ENCODE measurements at regions not wholly inside any gene's neighbourhood (a gene's known extent, or its start where the extent isn't known, plus 50 kb on each side); places are given as distances from the start of the nearest gene placed in this dataset.

DNA sequence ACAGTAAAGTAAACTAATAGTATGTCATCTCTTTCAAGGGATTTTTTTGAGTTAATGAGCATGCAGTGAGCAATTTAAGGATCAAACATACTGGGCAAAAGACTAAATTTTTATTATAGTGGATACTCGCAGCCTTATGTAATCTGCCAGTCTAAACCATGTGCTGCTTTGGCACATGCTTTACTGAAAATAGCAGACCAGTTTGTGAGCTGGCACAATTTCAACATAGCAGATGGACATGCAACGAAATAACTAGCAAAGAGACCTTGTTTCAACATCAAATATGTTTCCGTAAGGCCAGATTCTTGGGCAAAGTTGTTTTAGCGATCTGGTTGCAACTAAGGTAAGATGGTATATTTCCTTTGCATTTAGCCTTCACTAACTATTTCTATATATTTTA lies 807.3 kb downstream of the NR4A2 start:
- Histone ChIP-seq H2AFZ (ENCODE audit: low read depth, low read length) (no peak overlapping the region), H3K9me3 (replicated peaks; ENCODE audit: control insufficient read depth, insufficient read depth, low read depth, low read length) (peaks cover 1% of the 10 kb centered on the region; the same call in 1 of the 2 replicates), H3K4me1 (replicated peaks in 1 of 2; ENCODE audit: control insufficient read depth in 2 of 2, insufficient read depth in 2 of 2, low read length in 2 of 2) (no peaks in the 10 kb centered on the region), H4K20me1 (replicated peaks; ENCODE audit: control insufficient read depth, insufficient read depth, low read length) (no peaks in the 10 kb centered on the region), H3K9ac (ENCODE audit: insufficient read depth in 1 of 2, low read depth in 2 of 2, low read length in 2 of 2) (no peak overlapping the region), H3K9me1 (ENCODE audit: control insufficient read depth, insufficient read depth, low read length) (no peaks in the 10 kb centered on the region), H3K27me3 (ENCODE audit: control insufficient read depth in 2 of 2, insufficient read depth in 2 of 2, low read length in 2 of 2) (no peaks in the 10 kb centered on the region), H3K4me2 (ENCODE audit: insufficient read depth, low read length) (no peak overlapping the region), H3K79me2 (ENCODE audit: control insufficient read depth, insufficient read depth, low read length) (no peaks in the 10 kb centered on the region), H3K27ac (ENCODE audit: extremely low read depth, low read depth, low read length) (no peak overlapping the region), H3K36me3 (ENCODE audit: control insufficient read depth, insufficient read depth, low read length) (no peaks in the 10 kb centered on the region), H3K4me3 (no peak overlapping the region)
- DNase-seq (ENCODE audit: extremely low read depth in 1 of 4, low spot score in 3 of 4) = no peak
- ChIA-PET CTCF (ENCODE audit: low intra/inter-chr PET ratio) (no interaction called here), POLR2A (interaction anchor here (0.6 kb wide), 1 partner anchor 1885 kb away, joined by 3 read pairs; no protein-coding TSS in a partner anchor)
- no peak for FAIRE-seq
- no TSS peak for BruUV-seq (replicated peaks)
- intact Hi-C loops (cut with micrococcal nuclease) (no loop called here), in situ Hi-C loops (cut with MboI) (no loop called here)
- 22% methylated on average over 4 of the region's 4 CpGs for WGBS (ENCODE audit: insufficient coverage, low coverage, missing lambda C conversion rate)
- no peak for ATAC-seq
- no peak for TF ChIP-seq HIVEP1 (CRISPR knock-in tag; IDR thresholded peaks at IDR 0.05)
- TF ChIP-seq CAMTA2 (CRISPR knock-in tag; conservative IDR thresholded peaks at IDR 0.05) = no peak
- TF ChIP-seq, protein P1, sequence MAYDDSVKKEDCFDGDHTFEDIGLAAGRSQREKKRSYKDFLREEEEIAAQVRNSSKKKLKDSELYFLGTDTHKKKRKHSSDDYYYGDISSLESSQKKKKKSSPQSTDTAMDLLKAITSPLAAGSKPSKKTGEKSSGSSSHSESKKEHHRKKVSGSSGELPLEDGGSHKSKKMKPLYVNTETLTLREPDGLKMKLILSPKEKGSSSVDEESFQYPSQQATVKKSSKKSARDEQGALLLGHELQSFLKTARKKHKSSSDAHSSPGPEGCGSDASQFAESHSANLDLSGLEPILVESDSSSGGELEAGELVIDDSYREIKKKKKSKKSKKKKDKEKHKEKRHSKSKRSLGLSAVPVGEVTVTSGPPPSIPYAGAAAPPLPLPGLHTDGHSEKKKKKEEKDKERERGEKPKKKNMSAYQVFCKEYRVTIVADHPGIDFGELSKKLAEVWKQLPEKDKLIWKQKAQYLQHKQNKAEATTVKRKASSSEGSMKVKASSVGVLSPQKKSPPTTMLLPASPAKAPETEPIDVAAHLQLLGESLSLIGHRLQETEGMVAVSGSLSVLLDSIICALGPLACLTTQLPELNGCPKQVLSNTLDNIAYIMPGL (CRISPR knock-in tag; IDR thresholded peaks at IDR 0.05) = no peak
- TF ChIP-seq NFE2L1 (tag; IDR thresholded peaks at IDR 0.05; ENCODE audit: borderline replicate concordance, low read depth) = no peak
- TF ChIP-seq PURB (CRISPR knock-in tag; IDR thresholded peaks at IDR 0.05; ENCODE audit: low read depth) = no peak
- TF ChIP-seq FOXP1 (CRISPR knock-in tag; IDR thresholded peaks at IDR 0.05) = no peak
- TF ChIP-seq, protein P2, sequence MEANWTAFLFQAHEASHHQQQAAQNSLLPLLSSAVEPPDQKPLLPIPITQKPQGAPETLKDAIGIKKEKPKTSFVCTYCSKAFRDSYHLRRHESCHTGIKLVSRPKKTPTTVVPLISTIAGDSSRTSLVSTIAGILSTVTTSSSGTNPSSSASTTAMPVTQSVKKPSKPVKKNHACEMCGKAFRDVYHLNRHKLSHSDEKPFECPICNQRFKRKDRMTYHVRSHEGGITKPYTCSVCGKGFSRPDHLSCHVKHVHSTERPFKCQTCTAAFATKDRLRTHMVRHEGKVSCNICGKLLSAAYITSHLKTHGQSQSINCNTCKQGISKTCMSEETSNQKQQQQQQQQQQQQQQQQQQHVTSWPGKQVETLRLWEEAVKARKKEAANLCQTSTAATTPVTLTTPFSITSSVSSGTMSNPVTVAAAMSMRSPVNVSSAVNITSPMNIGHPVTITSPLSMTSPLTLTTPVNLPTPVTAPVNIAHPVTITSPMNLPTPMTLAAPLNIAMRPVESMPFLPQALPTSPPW (CRISPR knock-in tag; IDR thresholded peaks at IDR 0.05) = no peak
- no peak for TF ChIP-seq TFAM (CRISPR knock-in tag; conservative IDR thresholded peaks at IDR 0.05)
- no peak for TF ChIP-seq PHF21A (IDR thresholded peaks at IDR 0.05; ENCODE audit: borderline replicate concordance, low read depth)
- TF ChIP-seq XRCC3 (IDR thresholded peaks at IDR 0.05) = no peak
- TF ChIP-seq BRCA1 (IDR thresholded peaks at IDR 0.05) = no peak
- TF ChIP-seq BRCA1 (CRISPR knock-in tag; IDR thresholded peaks at IDR 0.05) = no peak

All from K562 (cell line).